K562 (cell line): ENCODE measurements at regions not wholly inside any gene's neighbourhood (a gene's known extent, or its start where the extent isn't known, plus 50 kb on each side); places are given as distances from the start of the nearest gene placed in this dataset.

Source experiments
- ATAC-seq: fragments of 200-7000 bp; cut with Tn5 transposase; 3 replicates; pipeline ENCODE4 v1.9.1; 2020; ENCODE audit warnings: moderate library complexity
- BruUV-seq: library from RNA; stranded (reverse); fragments of 400-500 nt; replicated peaks from 2 replicates; lab custom pipeline; 2021; lab: Mats Ljungman, UMichigan
- CTCF ChIA-PET: fragments of 300-600 bp; formaldehyde crosslinking; extraction: SDS; loops from one replicate; lab custom pipeline; 2021; ENCODE audit warnings: low intra/inter-chr PET ratio; lab: Yijun Ruan, JAX
- POLR2A ChIA-PET: fragments of 300-600, 350-650 bp; sonication (Branson Sonifier 250); formaldehyde crosslinking; extraction: SDS; loops from one replicate; lab custom pipeline; 2021; ENCODE audit warnings: antibody characterized with exemption, inconsistent platforms; lab: Yijun Ruan, JAX
- DNase-seq, 4 experiments: peaks; one replicate each; pipeline versions ENCODE4 v3.0.0 to v3.0.0-alpha.2; 2011 to 2018; ENCODE audit warnings: low spot score in 3 of 4, mixed read lengths in 3 of 4; ENCODE audit errors: extremely low read depth in 1 of 4
- FAIRE-seq: peaks from 2 replicates; lab custom pipeline; 2011; peaks lifted over from hg19 to GRCh38; lab: Jason Lieb, UNC
- H2AFZ ChIP-seq: 2 replicates; pipeline ENCODE4 v1.6.0; 2011; ENCODE audit warnings: low read depth, low read length, control low read depth, inconsistent platforms
- H3K27ac ChIP-seq: fragments of 200-600 bp; 3 replicates; pipeline ENCODE4 v1.8.0; 2011; ENCODE audit warnings: low read depth, mild to moderate bottlenecking, control low read depth, inconsistent platforms, low read length, moderate library complexity, mixed read lengths; ENCODE audit errors: extremely low read depth
- H3K27me3 ChIP-seq, 2 experiments: fragments of 300-600 bp in 1 of 2; 2 replicates in 1 of 2; 3 replicates in 1 of 2; pipeline versions ENCODE4 v1.6.0 to v1.8.0; 2011; ENCODE audit warnings: inconsistent platforms in 2 of 2, low read length in 2 of 2, mild to moderate bottlenecking in 1 of 2, mixed read lengths in 1 of 2, moderate library complexity in 1 of 2; ENCODE audit not compliant: control insufficient read depth in 2 of 2, insufficient read depth in 2 of 2
- H3K36me3 ChIP-seq: fragments of 300-600 bp; 3 replicates; pipeline ENCODE4 v1.8.0; 2011; ENCODE audit warnings: mild to moderate bottlenecking, low read length, inconsistent platforms; ENCODE audit not compliant: control insufficient read depth, insufficient read depth
- H3K4me1 ChIP-seq, 2 experiments: fragments of 200-600 bp in 1 of 2; replicated peaks in 1 of 2; 2 replicates in 1 of 2; 3 replicates in 1 of 2; pipeline versions ENCODE4 v1.5.1 to v1.8.0; 2011; ENCODE audit warnings: inconsistent platforms in 2 of 2, low read length in 2 of 2, mild to moderate bottlenecking in 1 of 2, mixed read lengths in 1 of 2, moderate library complexity in 1 of 2; ENCODE audit not compliant: control insufficient read depth in 2 of 2, insufficient read depth in 2 of 2
- H3K4me2 ChIP-seq: 2 replicates; pipeline ENCODE4 v1.6.1; 2011; ENCODE audit warnings: low read length, control low read depth, inconsistent platforms, mixed read lengths; ENCODE audit not compliant: insufficient read depth
- H3K4me3 ChIP-seq: fragments of 200-600 bp; sonication (generic), shearing (Covaris generic); 2 replicates; pipeline ENCODE4 v1.5.1; 2016; ENCODE audit warnings: control low read depth, inconsistent platforms
- H3K79me2 ChIP-seq: fragments of 200-600 bp; 3 replicates; pipeline ENCODE4 v1.8.0; 2011; ENCODE audit warnings: low read length, inconsistent platforms; ENCODE audit not compliant: control insufficient read depth, insufficient read depth
- H3K9ac ChIP-seq, 2 experiments: 2 replicates each; pipeline versions ENCODE4 v1.6.0 to v1.6.1; 2011; ENCODE audit warnings: low read depth in 2 of 2, low read length in 2 of 2, control low read depth in 1 of 2, inconsistent platforms in 1 of 2, mild to moderate bottlenecking in 1 of 2, mixed read lengths in 1 of 2; ENCODE audit not compliant: insufficient read depth in 1 of 2
- H3K9me1 ChIP-seq: one replicate; pipeline ENCODE4 v1.6.0; 2011; ENCODE audit warnings: inconsistent platforms, mild to moderate bottlenecking, low read length, moderate library complexity; ENCODE audit not compliant: control insufficient read depth, insufficient read depth
- H3K9me3 ChIP-seq: replicated peaks from 2 replicates; pipeline ENCODE4 v1.5.1; 2011; ENCODE audit warnings: low read depth, low read length, inconsistent platforms; ENCODE audit not compliant: control insufficient read depth, insufficient read depth
- H4K20me1 ChIP-seq: replicated peaks from 2 replicates; pipeline ENCODE4 v1.6.1; 2011; ENCODE audit warnings: low read length, inconsistent platforms, mixed read lengths; ENCODE audit not compliant: control insufficient read depth, insufficient read depth
- MCM5 ChIP-seq: fragments of 450-650 bp; IDR thresholded peaks from 2 replicates; pipeline ENCODE4 v1.6.1; 2016; ENCODE audit warnings: low read depth
- NONO ChIP-seq, 2 experiments: fragments of 200-400 bp in 1 of 2; fragments of 450-650 bp in 1 of 2; formaldehyde crosslinking in 1 of 2; IDR thresholded peaks; 2 replicates each; pipeline ENCODE4 v1.6.1; 2017; ENCODE audit warnings: low read depth in 2 of 2, mild to moderate bottlenecking in 2 of 2, moderate library complexity in 2 of 2, low read length in 1 of 2
- POLR2H ChIP-seq: IDR thresholded peaks from 2 replicates; pipeline ENCODE4 v1.6.1; 2016; ENCODE audit warnings: missing genetic modification characterization, low read depth, mild to moderate bottlenecking, control low read depth, missing compliant biosample characterization, moderate library complexity
- SNIP1 ChIP-seq: fragments of 450-650 bp; IDR thresholded peaks from 2 replicates; pipeline ENCODE4 v1.7.1; 2017; ENCODE audit warnings: low read depth, mild to moderate bottlenecking
- SRSF3 ChIP-seq: fragments of 200-400 bp; formaldehyde crosslinking; IDR thresholded peaks from 2 replicates; pipeline ENCODE4 v1.6.1; 2016; ENCODE audit warnings: mild to moderate bottlenecking, low read length, moderate library complexity; ENCODE audit not compliant: insufficient read depth
- TBP ChIP-seq: optimal IDR thresholded peaks from 2 replicates; pipeline ENCODE3; 2011; ENCODE audit warnings: low read depth, low read length, improper control_type of control experiment
- TFAM ChIP-seq: fragments of 250-450 bp; sonication (Bioruptor Pico); conservative IDR thresholded peaks from 2 replicates; pipeline ENCODE4 v1.5.0; 2021; ENCODE audit warnings: mild to moderate bottlenecking, moderate library complexity
- ZNF445 ChIP-seq: fragments of 250-450 bp; sonication (Bioruptor Pico); IDR thresholded peaks from 2 replicates; pipeline ENCODE4 v1.4.0; 2020; ENCODE audit warnings: low read depth, mild to moderate bottlenecking, moderate library complexity
- ZNF57 ChIP-seq: fragments of 450-650 bp; formaldehyde crosslinking; IDR thresholded peaks from 2 replicates; pipeline ENCODE4 v1.4.0; 2020; ENCODE audit warnings: mild to moderate bottlenecking, moderate library complexity
- ZNF695 ChIP-seq: fragments of 450-650 bp; formaldehyde crosslinking; IDR thresholded peaks from 2 replicates; pipeline ENCODE4 v1.4.0; 2020; ENCODE audit warnings: mild to moderate bottlenecking, moderate library complexity
- WGBS: fragments of 100-300 bp; shearing (Covaris generic); methylation state at CpG from one replicate; pipeline ENCODE4 v1.1.6; 2016; ENCODE audit warnings: low coverage, mixed read lengths; ENCODE audit not compliant: insufficient coverage; ENCODE audit errors: missing lambda C conversion rate; 5-methylcytosine and 5-hydroxymethylcytosine counted together
- in situ Hi-C: fragments of 300-500 bp; cut with MboI; formaldehyde crosslinking; loops from 4 replicates; pipeline ENCODE4 v1.15.0; 2018; ENCODE audit warnings: inconsistent platforms, mixed read lengths
- intact Hi-C: fragments of 100-400 bp; cut with micrococcal nuclease; formaldehyde crosslinking; loops from 2 replicates; pipeline ENCODE4 v1.14.2; 2022

DNA sequence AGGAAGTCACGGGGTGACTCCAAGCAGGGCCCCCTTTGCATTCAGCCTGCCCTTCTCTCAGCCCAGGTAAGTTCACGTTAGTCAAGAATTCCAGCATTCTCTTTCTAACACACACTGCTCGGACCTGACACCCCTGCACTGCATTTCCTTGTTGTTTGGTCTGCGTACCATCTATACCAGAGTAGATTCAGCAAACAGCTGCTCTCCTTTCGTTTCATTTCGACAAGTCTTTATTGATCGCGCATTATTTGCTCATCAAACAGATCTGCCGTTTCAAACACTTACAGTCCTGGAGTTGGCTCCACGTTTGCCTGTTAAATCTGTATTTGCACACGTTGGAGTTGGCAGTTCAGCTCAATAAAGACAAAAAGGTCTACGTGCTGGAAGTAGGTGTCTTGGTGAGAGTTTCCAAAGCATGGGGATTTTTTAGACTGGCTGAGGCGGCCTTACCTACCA, 495.1 kb downstream of the RPS24 start:
- Histone ChIP-seq H3K27me3 (peaks cover 0 to 23% of the 10 kb centered on the region in 2 experiments; a peak in 3 of 5 replicates), H3K9me1 (no peaks in the 10 kb centered on the region), H3K4me3 (no peak overlapping the region), H3K4me2 (no peak overlapping the region), H4K20me1 (no peaks in the 10 kb centered on the region), H3K9ac (no peak overlapping the region), H3K36me3 (no peaks in the 10 kb centered on the region), H3K79me2 (no peaks in the 10 kb centered on the region), H3K9me3 (no peaks in the 10 kb centered on the region), H2AFZ (no peak overlapping the region), H3K4me1 (no peaks in the 10 kb centered on the region), H3K27ac (no peak overlapping the region)
- CTCF ChIA-PET = no interaction called here
- no TSS peak for BruUV-seq
- ATAC-seq (no peak), DNase-seq (no peak), FAIRE-seq (no peak)
- POLR2A ChIA-PET = interaction anchor here (0.6 kb wide), 2 partner anchors 76 to 845 kb away, joined by 3 read pairs; no protein-coding TSS in a partner anchor
- intact Hi-C loops (no loop called here), in situ Hi-C loops (no loop called here)
- no peak for TF ChIP-seq SNIP1
- TF ChIP-seq MCM5 = no peak
- TF ChIP-seq ZNF445 = no peak
- no peak for TF ChIP-seq TBP
- TF ChIP-seq SRSF3 = no peak
- no peak for TF ChIP-seq ZNF57 (CRISPR knock-in tag)
- 1% methylated on average over 13 of the region's 13 CpGs for WGBS

DNA sequence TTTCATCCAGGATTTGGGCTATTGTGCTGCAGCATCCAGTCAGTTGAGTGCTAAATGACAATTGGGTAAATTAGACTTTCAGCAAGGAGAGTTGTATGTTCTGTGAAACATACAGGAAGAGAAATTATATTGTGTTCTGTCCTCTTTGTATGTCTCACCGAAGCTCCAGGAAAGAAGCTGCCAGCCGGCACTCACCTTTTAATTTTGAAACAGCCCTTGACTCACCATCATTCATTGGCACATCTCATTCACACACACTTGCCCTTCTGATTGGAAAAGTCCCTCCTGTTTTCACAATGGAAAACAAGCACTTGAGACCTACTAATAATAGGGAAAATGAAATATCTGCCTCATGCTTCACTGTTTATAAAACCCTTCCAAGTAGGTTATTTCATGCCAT, 495.6 kb downstream of the RPS24 start:
- H3K4me3 ChIP-seq = no peak overlapping the region
- intact Hi-C loops = no loop called here
- no peak overlapping the region for H2AFZ ChIP-seq
- peaks cover 3% of the 10 kb centered on the region; the same call in 1 of the 2 replicates for H4K20me1 ChIP-seq
- no peak for DNase-seq
- CTCF ChIA-PET = no interaction called here
- no peak overlapping the region for H3K4me2 ChIP-seq
- no peaks in the 10 kb centered on the region for H3K9me1 ChIP-seq
- in situ Hi-C loops = no loop called here
- no TSS peak for BruUV-seq
- TF ChIP-seq ZNF695 (CRISPR knock-in tag) (no peak), POLR2H (tag) (no peak), TFAM (CRISPR knock-in tag) (no peak), NONO (IDR thresholded peaks at IDR 0.05; ENCODE audit: low read depth in 2 of 2, low read length in 1 of 2) (no peak)
- TF ChIP-seq, all 486 proteins: peak for 0
- ATAC-seq = no peak
- Histone ChIP-seq H3K4me1 (no peaks in the 10 kb centered on the region), H3K27me3 (peaks cover 0 to 23% of the 10 kb centered on the region in 2 experiments; a peak in 3 of 5 replicates), H3K9me3 (no peaks in the 10 kb centered on the region), H3K9ac (no peak overlapping the region), H3K36me3 (no peaks in the 10 kb centered on the region), H3K79me2 (no peaks in the 10 kb centered on the region), H3K27ac (no peak overlapping the region)
- POLR2A ChIA-PET = interaction anchor here (0.6 kb wide), 1 partner anchor 844 kb away, joined by 3 read pairs; no protein-coding TSS in a partner anchor
- WGBS = 0% methylated on average over 2 of the region's 2 CpGs
- FAIRE-seq = no peak
